ENCODE measurements at regions not wholly inside any gene's neighbourhood (a gene's known extent, or its start where the extent isn't known, plus 50 kb on each side); places are given as distances from the start of the nearest gene placed in this dataset.

- no peak for DNase-seq (ENCODE audit: low spot score)
- TF ChIP-seq CTCF (conservative IDR thresholded peaks at IDR 0.05; ENCODE audit: low read depth, low read length) = no peak
- TF ChIP-seq EZH2 (IDR thresholded peaks at IDR 0.05; ENCODE audit: borderline replicate concordance, low read depth, low read length, poor library complexity, severe bottlenecking) = no peak
- peaks cover 12% of the 10 kb centered on the region for H3K4me1 ChIP-seq (ENCODE audit: insufficient read depth, low read length, poor library complexity, severe bottlenecking)
- no peaks in the 10 kb centered on the region for H3K27me3 ChIP-seq (replicated peaks; ENCODE audit: insufficient read depth, low read depth, low read length, poor library complexity)
- intact Hi-C loops (cut with micrococcal nuclease; ENCODE audit: unreplicated experiment) = no loop called here
- no peaks in the 10 kb centered on the region for H3K9me3 ChIP-seq (ENCODE audit: low read depth, low read length, poor library complexity, severe bottlenecking)
- ChIA-PET CTCF (no interaction called here), POLR2A (ENCODE audit: low non-redundant PET) (no interaction called here)
- no peak overlapping the region for H3K27ac ChIP-seq (ENCODE audit: low read depth, low read length, poor library complexity, severe bottlenecking)
- no TSS peak for BruUV-seq (replicated peaks)
- no peaks in the 10 kb centered on the region for H3K36me3 ChIP-seq (ENCODE audit: insufficient read depth, low read length, poor library complexity, severe bottlenecking)
- no peak overlapping the region for H3K4me3 ChIP-seq (ENCODE audit: low read depth, low read length, poor library complexity, severe bottlenecking)
Measured at GRCh38 chr6:66522864-66523263, 815.8 kb upstream of the EYS start.

GRCh38 chr6:66516377-66516776 lies 809.4 kb upstream of the EYS start:
- POLR2A ChIA-PET (ENCODE audit: low non-redundant PET) = no interaction called here
- CTCF ChIA-PET = no interaction called here
- no peak for DNase-seq (ENCODE audit: low spot score)
- no peak overlapping the region for H3K4me3 ChIP-seq (ENCODE audit: low read depth, low read length, poor library complexity, severe bottlenecking)
- peaks cover 30% of the 10 kb centered on the region for H3K4me1 ChIP-seq (ENCODE audit: insufficient read depth, low read length, poor library complexity, severe bottlenecking)
- no TSS peak for BruUV-seq (replicated peaks)
- intact Hi-C loops (cut with micrococcal nuclease; ENCODE audit: unreplicated experiment) = no loop called here
- TF ChIP-seq EZH2 (IDR thresholded peaks at IDR 0.05; ENCODE audit: borderline replicate concordance, low read depth, low read length, poor library complexity, severe bottlenecking) = no peak
- no peak for TF ChIP-seq CTCF (conservative IDR thresholded peaks at IDR 0.05; ENCODE audit: low read depth, low read length)
- H3K27ac ChIP-seq (ENCODE audit: low read depth, low read length, poor library complexity, severe bottlenecking) = no peak overlapping the region
- H3K27me3 ChIP-seq (replicated peaks; ENCODE audit: insufficient read depth, low read depth, low read length, poor library complexity) = no peaks in the 10 kb centered on the region
- H3K36me3 ChIP-seq (ENCODE audit: insufficient read depth, low read length, poor library complexity, severe bottlenecking) = no peaks in the 10 kb centered on the region
- no peaks in the 10 kb centered on the region for H3K9me3 ChIP-seq (ENCODE audit: low read depth, low read length, poor library complexity, severe bottlenecking)

GRCh38 chr6:66508433-66508832 lies 801.4 kb upstream of the EYS start:
- ChIA-PET POLR2A (ENCODE audit: low non-redundant PET) (no interaction called here), CTCF (no interaction called here)
- Histone ChIP-seq H3K4me1 (ENCODE audit: insufficient read depth, low read length, poor library complexity, severe bottlenecking) (peaks cover 16% of the 10 kb centered on the region), H3K27me3 (replicated peaks; ENCODE audit: insufficient read depth, low read depth, low read length, poor library complexity) (no peaks in the 10 kb centered on the region), H3K36me3 (ENCODE audit: insufficient read depth, low read length, poor library complexity, severe bottlenecking) (no peaks in the 10 kb centered on the region), H3K27ac (ENCODE audit: low read depth, low read length, poor library complexity, severe bottlenecking) (no peak overlapping the region), H3K4me3 (ENCODE audit: low read depth, low read length, poor library complexity, severe bottlenecking) (no peak overlapping the region), H3K9me3 (ENCODE audit: low read depth, low read length, poor library complexity, severe bottlenecking) (no peaks in the 10 kb centered on the region)
- intact Hi-C loops (cut with micrococcal nuclease; ENCODE audit: unreplicated experiment) = no loop called here
- BruUV-seq (replicated peaks) = no TSS peak
- TF ChIP-seq CTCF (conservative IDR thresholded peaks at IDR 0.05; ENCODE audit: low read depth, low read length) (no peak), EZH2 (IDR thresholded peaks at IDR 0.05; ENCODE audit: borderline replicate concordance, low read depth, low read length, poor library complexity, severe bottlenecking) (no peak)
- peak; percentile 69 for DNase-seq (ENCODE audit: low spot score)

Measured in A673 (cell line).